Bone marrow (tissue), 2 donors: ENCODE measurements at regions not wholly inside any gene's neighbourhood (a gene's known extent, or its start where the extent isn't known, plus 50 kb on each side); places are given as distances from the start of the nearest gene placed in this dataset.
"Not testable (repeated sequence)": the region's sequence is repeated elsewhere in the genome, so short reads cannot be mapped to it uniquely, and the experiment has no call there.

Experiments
- DNase-seq, 2 donors: peaks; one replicate each; lab custom pipeline; 2025; lab: John Stamatoyannopoulos, UW

DNA sequence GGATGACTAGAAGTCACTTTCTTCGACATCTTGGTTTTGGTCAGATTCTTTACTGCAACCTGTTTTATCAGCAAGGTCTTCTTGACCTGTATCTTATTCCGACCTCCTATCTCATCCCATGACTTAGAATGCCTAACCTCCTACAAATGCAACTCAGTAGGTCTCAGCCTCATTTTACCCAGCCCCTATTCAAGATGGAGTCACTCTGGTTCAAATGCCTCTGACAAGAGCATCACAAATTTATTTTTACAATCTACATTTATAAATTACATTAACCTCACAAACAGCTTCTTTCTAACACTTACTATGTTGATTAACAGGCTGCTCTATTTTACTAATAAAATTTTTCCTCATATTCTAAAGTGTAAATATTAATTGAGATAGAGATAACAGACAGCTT is 867.0 kb upstream of the CNTN5 start:
- DNase-seq: no peak

DNA sequence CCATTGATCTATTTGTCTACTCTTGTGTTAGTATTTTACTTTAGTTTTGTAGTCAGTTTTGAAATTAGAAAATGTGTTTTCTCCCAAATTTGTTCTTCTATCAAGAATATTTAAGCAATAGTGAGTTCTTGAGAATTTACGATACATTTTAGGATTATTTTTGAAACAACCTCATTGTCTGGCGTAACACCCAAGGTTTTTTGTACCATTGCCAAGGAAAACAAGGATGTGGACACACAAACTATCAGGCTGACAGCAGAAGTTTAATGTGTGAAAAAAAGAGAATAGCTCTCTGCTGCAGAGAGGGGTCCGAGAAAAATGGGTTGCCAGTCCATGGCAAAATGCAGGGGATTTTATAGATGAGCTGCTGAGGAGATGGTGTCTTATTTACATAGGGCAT is 865.1 kb upstream of the CNTN5 start:
- DNase-seq: no peak

DNA sequence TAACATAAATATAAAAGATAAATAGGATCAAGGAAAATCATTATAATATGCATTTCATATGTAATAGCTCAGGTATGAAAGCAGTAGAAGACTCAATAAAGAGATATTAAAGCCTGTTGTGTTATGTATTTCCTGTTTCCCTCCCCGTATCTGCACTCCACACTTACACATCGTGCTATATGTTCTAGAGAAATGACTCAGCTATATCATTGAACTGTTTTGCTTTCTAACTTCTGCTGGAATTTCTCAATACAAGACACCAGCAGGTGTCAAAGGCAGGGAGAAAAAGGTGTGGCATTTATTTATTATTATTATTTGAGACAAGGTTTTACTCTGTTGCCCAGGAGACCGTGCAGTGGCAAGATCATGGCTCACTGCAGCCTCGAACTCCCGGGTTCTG is 842.8 kb upstream of the CNTN5 start:
- DNase-seq: no peak

DNA sequence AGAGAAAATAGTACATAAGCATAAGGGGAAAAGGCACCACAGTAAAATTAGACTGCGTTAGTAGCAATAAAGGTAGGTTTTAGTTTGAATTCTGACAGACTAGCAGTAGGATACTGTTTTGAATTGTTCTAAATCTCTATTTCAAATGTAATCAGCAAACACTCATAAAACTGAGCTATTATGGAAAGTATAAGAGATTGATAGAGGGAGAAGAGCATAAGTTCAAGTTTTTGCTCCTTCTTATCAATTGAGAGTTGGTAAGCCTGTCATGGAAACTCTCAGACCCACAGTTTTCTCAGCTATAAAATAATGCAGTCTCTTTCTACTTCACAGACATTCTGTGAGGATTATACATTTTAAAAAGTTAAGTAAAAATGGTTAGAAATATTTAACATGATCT is 840.2 kb upstream of the CNTN5 start:
- DNase-seq: no peak

DNA sequence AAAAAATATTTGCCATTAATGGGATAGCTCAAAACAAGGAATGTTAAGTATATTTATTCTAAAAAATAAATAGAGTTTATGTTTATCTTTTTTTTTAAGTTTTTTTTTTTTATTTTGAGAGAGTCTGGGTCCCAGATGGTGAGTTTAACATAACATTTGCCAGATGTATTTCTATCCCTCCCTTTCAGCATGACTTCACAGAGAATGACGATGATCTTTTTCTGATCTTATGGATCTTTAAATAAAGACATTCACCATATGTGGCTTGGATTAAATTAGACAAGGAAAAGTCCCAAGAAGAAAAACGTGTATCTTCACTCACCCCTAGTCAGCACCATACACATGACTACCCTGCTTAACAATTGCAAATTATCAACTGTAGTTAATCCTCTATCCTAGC is 839.8 kb upstream of the CNTN5 start:
- DNase-seq: no peak

DNA sequence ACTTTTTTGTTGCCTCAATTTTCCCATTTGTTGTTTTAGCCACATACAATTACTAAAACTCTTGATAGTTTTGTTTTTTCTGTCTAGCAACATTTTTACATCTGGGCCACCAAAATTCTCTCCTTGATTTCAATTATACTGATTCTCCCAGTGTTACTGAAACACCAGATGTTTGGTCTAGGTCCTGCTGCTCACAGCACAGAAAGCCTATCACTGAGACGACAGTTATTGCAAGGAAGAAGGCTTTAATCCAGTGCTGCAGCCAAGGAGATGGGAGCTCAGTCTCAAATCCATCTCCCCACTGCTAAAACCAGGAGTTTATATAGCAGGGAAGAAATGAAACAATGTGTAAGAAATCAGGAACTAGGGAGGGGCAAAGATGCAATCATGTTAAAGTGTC is 837.7 kb upstream of the CNTN5 start:
- DNase-seq: no peak

DNA sequence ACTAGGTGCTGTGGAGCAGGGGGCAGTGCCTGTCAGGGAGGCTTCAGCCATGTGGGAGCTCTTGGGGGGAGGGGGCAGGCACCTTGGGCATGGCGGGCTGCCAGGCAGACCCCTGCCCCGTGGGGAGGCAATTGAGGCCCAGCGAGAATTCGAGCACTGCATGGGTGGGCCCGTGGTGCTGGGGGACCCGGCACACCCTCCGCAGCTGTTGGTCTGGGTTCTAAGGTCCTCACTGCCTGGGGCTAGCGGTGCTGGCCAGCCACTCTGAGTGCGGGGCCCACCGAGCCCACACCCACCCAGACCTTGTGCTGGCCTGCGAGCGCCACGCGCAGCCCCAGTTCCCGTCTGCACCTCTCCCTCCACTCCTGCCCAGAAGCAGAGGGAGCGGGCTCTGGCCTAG is 835.5 kb upstream of the CNTN5 start:
- no peak for DNase-seq

DNA sequence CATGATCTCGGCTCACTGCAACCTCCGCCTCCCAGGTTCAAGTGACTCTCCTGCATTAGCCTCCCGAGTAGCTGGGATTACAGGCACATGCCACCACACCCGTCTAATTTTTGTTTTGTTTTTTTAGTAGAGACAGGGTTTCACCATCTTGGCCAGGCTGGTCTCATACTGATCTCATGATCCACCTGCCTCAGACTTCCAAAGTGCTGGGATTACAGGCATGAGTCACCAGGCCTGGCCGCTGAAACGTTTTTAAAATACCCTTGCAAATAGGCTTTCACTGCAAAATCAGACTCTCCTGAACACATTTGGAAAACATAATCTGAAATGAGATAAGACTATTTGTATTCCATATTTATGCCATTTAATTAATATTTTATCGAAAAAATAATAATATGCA is 826.1 kb upstream of the CNTN5 start:
- no peak for DNase-seq

DNA sequence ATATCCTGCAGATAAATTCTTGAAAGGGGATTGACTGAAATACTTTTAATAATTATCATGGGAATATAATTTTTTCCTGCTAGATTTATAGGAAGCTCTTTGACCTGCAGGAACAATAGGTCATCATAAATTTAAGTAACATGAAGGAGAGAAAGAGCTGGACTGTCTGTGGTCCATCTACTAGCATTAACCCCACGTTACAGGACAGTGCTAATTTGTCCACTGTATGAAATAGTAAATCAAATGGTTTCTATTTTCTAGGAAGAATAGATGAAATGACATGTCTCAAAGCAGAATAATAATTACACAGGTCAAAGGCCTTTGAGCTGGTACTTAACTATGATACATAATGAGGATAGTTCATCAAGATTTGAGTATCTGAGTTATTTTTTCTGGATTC is 825.4 kb upstream of the CNTN5 start:
- DNase-seq: no peak

DNA sequence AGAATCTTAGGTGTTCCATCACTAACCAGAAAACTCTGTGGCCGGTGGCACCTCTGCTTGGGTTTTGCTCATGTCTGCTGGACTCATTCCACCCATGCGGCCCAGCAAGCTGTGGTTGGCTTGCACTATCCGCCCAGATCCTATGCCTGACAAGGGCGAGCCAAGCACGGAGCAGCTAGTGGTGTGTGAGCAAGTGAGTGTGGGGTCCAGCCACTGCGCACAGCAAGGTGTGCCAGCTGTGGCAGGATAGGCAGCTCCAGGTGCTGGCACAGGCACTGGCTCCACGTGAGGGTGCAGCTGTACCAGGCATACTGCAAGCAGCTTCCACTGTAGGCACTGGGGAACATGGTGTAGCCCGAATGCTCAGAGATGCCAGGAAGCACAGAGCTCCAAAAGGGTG is 813.7 kb upstream of the CNTN5 start:
- DNase-seq: no peak

DNA sequence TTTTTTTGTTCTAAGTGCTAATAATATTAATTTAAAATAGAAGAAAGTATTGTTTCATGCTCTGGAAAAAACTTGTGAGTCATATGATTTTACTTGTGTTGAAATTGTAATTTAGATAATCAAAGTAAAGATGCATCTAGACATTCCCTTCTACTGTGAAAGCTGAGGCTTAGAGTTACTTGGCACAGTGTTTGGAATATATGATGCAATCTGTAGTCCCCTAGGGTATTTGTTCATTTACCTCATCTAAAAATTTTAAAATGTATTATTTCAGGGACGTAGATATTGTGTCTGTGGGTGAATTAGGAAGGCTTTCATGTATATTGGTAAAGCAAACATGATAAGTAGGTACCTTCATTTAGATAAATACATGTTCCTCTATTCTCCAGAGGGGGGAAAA is 793.5 kb upstream of the CNTN5 start:
- DNase-seq: no peak

DNA sequence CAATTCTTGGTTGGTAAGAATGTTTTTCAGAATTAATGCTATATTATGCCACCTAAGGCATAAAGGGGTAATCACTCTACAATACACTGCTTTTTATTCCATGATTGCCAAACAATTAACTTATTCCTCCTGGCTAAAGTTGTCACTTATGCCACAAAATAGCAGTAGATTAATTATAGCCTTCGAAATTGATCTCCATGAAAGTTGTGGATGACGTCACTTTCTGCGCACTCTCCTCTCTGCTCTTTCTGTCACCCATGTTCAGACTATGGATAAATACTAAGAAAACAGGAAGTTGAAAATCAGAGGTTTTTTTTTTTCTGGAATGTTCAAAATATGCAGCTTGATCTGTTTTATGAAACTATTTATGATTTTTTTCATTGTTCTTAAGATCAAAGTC is 790.1 kb upstream of the CNTN5 start:
- DNase-seq: no peak

DNA sequence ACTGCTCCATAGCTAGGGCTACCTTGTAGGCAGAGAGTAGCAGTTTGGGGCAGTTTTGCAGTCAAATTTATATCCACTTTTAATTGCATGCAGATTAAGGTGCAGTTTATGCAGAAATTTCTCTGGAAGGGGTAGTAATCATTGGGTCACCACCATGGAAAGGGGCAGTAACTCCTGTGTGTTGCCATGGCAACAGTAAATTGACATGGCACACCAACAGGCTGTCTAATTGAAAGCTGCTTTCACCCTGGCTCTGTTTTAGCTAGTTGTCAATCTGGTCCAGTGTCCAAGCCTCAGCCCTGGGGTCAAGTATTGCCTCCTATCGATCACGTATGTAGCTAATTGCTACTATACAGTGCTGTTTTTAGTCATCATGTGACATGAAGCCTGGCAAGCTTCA is 786.1 kb upstream of the CNTN5 start:
- no peak for DNase-seq

DNA sequence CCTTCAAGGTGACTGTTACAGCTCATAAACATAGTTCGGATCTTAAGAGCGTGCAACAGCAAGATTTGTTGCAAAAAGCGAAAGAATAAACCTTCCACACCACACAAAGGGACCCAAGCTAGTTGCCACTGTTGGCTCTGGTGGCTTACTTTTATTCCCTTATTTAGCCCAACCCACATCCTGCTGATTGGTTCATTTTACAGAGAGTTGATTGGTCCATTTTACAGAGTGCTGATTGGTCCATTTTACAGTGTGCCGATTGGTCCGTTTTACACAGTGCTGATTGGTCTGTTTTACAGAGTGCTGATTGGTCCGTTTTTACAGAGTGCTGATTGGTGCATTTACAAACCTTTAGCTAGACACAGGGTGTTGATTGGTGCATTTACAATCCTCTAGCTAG is 776.9 kb upstream of the CNTN5 start:
- DNase-seq: no peak

DNA sequence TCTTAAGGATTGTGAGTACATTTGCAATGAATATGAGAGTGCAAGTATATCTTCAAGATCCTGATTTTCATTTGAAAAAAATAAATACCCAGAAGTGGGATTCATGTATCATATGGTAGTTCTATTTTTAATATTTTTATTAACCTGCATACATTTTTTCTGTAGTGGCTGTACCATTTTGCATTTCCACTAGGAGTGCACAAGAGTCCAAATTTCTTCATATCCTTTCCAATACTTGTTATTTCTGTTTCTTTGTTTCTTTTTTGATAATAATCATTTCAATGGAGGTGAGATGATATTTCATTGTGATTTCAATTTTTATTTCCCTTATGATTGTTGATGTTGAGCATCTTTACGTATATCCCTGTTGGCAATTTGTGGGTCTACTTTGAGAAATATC is 759.8 kb upstream of the CNTN5 start:
- no peak for DNase-seq

DNA sequence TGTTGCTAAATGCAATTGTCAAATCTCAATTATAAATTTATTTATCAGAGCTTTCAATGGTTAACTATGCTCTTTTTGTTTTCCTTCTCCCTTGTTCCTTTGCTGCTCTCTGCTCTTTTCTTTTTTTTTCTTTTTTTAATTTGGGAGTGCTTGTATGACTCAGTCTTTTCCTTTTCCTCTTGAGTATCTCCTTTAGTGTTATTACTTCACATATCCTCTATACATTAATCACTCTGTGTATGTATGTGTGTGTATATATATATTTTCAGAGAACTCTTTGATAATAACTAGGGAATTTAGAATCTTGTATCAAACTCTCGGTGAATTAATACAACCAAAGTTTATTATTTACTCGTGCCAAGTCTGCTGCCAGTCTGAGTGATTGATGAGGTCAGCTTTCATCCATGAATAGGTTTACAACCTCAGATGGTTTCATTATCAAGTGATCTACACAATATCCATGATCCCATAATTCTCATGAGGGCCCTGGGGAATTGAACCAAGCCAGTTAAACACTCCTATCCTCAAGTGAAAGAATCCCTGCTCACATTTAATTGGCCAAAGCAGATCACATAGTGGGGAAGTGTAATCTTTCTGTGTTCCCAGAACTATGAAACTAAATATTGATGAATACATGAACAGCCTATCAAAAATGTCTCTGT is 743.4 kb upstream of the CNTN5 start:
- DNase-seq: no peak

DNA sequence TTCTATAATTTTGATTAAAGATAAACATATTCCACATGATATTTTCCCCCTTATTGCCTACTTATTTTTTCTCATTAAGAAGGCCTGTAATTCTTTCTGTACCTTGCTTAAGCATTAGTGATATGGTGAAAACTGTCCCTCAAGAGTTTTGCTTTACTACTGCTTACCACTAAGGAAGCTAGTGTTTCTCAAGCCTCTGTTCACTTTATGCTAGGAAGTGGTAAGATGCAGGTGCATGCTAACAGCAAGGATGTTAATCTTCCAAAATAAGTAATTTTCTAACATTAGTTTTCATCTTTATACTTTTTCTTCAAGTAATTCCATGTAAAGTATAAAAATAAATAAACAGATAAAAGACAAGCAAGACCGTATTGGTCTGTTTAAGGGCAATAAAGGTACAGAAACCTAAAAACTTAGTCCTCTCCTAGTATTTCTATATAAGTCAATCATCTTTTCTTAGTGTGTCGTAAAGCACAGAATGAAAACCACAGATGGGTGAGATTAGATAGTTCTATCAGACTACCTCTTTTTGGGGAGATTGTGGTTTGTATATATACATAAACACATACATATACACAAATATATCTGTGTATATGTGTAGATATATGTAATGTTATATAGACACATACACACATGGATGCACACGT is 731.0 kb upstream of the CNTN5 start:
- no peak for DNase-seq

DNA sequence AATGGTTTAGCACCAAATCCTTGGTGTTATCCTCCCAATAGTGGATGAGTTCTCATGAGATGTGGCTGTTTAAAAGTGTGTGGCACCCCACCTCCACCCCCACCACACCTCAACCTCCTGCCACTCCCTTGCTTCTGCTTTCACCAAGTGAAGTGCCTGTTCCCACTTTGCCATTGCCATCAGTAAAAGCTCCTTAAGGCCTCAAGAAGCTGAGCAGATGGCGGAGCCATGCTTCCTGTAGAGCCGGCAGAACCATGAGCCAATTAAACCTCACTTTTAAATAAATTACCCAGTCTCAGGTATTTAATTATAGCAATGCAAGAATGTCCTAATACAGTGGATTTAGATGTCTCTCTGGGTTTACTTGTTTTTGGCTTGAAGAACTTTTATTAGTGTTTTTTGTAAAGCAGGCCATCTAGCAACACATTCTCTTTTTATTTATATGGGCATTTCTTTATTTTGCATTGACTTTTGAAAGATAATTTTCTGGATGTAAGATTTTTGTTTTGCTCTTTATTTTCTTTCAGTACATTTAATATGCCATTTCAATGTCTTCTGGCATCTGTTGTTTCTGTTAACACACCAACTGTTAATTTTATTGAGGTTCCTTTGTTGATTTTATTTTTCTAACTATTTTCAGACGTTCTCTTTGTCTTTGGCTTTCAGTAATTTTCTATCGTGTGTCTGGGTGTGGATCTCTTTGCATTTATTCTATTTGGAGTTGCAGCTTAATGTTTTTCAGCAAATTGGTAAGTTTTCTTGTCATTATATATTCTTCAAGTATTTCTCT is 724.5 kb upstream of the CNTN5 start:
- DNase-seq: no peak

DNA sequence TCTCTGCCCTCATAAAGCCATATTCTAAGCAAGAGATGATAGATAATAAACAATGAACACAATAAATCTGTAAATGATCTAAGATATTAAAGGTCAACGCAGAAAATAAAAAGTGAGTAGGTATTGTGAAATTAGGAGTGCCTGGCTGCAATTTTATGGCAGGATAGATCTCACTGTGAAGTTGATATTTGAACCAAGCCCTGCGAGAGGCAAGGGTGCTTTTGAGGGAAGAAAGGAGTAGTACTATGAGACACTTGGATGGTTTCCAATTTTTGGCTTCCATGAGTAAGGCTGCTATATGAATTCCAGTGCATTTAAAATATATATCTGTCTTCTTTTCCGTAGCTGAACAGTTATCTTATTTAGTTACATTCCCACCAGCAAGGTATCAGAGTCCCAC is 720.0 kb upstream of the CNTN5 start:
- no peak for DNase-seq

DNA sequence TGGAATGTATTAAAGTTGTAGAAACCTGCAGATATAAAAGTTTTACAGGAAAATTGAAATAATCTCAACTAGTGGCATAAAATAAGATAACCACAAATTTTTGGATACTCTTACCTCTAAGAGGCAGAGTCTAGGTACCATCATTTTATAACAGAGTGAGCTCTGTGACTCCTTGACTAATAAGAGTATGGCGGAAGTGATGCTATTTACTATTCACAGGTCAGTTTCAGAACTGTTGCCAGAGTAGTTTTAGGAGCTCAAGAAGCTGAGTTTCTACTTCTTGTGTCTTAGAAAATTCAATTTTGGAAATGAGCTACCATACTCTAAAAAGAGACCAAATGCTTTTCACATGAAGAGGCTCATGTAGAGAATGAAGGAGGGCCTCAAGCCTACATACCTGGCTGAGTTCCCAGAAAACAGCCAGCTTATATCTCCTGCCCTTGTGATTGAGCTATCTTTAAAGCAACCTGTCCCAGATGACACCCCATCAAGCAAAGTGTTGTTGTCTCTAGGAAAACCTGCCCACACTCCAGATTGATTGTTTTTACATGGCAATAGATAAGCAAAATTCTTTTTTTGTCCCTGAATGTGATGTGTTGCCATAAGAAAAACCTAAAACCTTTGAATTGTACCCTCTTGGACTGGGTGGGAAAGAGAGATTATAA is 712.8 kb upstream of the CNTN5 start:
- DNase-seq: no peak

DNA sequence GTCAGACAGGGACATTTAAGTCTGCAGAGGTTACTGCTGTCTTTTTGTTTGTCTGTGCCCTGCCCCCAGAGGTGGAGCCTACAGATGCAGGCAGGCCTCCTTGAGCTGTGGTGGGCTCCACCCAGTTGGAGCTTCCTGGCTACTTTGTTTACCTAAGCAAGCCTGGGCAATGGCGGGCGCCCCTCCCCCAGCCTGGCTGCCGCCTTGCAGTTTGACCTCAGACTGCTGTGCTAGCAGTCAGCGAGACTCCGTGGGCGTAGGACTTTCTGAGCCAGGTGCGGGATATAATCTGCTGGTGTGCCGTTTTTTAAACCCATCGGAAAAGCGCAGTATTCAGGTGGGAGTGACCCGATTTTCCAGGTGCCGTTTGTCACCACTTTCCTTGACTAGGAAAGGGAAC is 690.4 kb upstream of the CNTN5 start:
- DNase-seq: not testable (repeated sequence)

DNA sequence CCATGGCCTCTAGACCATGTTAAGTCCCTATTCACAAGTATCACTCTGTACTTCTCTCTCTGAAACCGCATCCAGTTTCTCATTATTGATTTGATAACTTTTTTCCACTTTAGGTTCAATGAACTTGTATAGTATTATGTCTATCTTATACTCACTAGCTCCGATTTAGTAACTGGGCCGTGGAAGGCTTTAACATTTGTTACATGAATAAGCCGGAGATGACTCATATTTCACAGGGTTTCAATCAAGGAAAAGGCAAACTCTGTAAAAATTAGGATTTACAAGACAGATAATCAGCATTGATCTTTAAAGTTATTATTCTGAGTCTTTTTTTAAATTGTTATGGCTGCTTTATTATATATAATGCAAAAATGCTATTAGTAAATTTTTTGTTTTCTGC is 662.2 kb upstream of the CNTN5 start:
- DNase-seq: no peak

DNA sequence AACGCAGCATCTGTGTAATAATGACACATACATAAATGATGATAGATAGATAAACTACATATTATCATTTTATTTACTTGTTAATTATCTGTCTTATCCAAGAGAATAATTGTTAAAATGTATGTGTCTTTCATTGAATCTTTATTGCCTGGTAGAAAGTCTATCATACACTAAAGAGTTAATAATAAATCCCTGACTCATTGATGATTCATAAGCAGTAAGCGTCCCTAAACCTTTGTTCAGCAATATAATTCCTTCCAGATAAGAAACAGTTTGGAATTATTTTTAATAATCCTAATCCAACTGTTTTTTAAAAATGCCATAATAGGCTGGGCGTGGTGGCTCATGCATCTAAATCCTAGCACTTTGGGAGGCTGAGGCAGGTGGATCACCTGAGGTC is 655.6 kb upstream of the CNTN5 start:
- no peak for DNase-seq
